ENCODE measurements at regions not wholly inside any gene's neighbourhood (a gene's known extent, or its start where the extent isn't known, plus 50 kb on each side); places are given as distances from the start of the nearest gene placed in this dataset.

- DNase-seq (ENCODE audit: low read depth, low spot score), result no peak
Measured at GRCh38 chr9:99326917-99327189, 104.8 kb downstream of the SEC61B start.

- no peak for DNase-seq (ENCODE audit: low read depth, low spot score)
Measured at GRCh38 chr9:99327667-99328066, 105.6 kb downstream of the SEC61B start.

- no peak for DNase-seq (ENCODE audit: low read depth, low spot score)
Measured at GRCh38 chr9:99335280-99335679, 113.2 kb downstream of the SEC61B start.

GRCh38 chr9:99336005-99336404, 113.9 kb downstream of the SEC61B start:
- DNase-seq (ENCODE audit: low read depth, low spot score), result no peak

GRCh38 chr9:99336531-99336930, 114.4 kb downstream of the SEC61B start:
- no peak for DNase-seq (ENCODE audit: low read depth, low spot score)

GRCh38 chr9:99340281-99340680, 118.2 kb downstream of the SEC61B start:
- no peak for DNase-seq (ENCODE audit: low read depth, low spot score)

- no peak for DNase-seq (ENCODE audit: low read depth, low spot score)
Measured at GRCh38 chr9:99341686-99342085, 119.6 kb downstream of the SEC61B start.

- DNase-seq (ENCODE audit: low read depth, low spot score), result no peak
Measured at GRCh38 chr9:99345451-99345850, 123.4 kb downstream of the SEC61B start.

GRCh38 chr9:99345942-99346341, 123.9 kb downstream of the SEC61B start:
- DNase-seq (ENCODE audit: low read depth, low spot score), result no peak

- DNase-seq (ENCODE audit: low read depth, low spot score), result no peak
Measured at GRCh38 chr9:99347568-99347967, 125.5 kb downstream of the SEC61B start.

GRCh38 chr9:99348289-99348688, 126.2 kb downstream of the SEC61B start:
- no peak for DNase-seq (ENCODE audit: low read depth, low spot score)

- DNase-seq (ENCODE audit: low read depth, low spot score), result no peak
Measured at GRCh38 chr9:99349870-99350269, 127.8 kb downstream of the SEC61B start.

GRCh38 chr9:99350461-99350860, 128.4 kb downstream of the SEC61B start:
- DNase-seq (ENCODE audit: low read depth, low spot score), result no peak

GRCh38 chr9:99351647-99352046, 129.6 kb downstream of the SEC61B start:
- DNase-seq (ENCODE audit: low read depth, low spot score), result no peak

GRCh38 chr9:99352826-99353225, 130.7 kb downstream of the SEC61B start:
- no peak for DNase-seq (ENCODE audit: low read depth, low spot score)

GRCh38 chr9:99353408-99353807, 131.3 kb downstream of the SEC61B start:
- no peak for DNase-seq (ENCODE audit: low read depth, low spot score)

- DNase-seq (ENCODE audit: low read depth, low spot score), result no peak
Measured at GRCh38 chr9:99354104-99354503, 132.0 kb downstream of the SEC61B start.

GRCh38 chr9:99356512-99356971, 134.5 kb downstream of the SEC61B start:
- DNase-seq (ENCODE audit: low read depth, low spot score), result no peak

- no peak for DNase-seq (ENCODE audit: low read depth, low spot score)
Measured at GRCh38 chr9:99357575-99357974, 135.5 kb downstream of the SEC61B start.

GRCh38 chr9:99358668-99359067, 136.6 kb downstream of the SEC61B start:
- DNase-seq (ENCODE audit: low read depth, low spot score), result no peak

- DNase-seq (ENCODE audit: low read depth, low spot score), result no peak
Measured at GRCh38 chr9:99359336-99359735, 137.3 kb downstream of the SEC61B start.

- DNase-seq (ENCODE audit: low read depth, low spot score), result no peak
Measured at GRCh38 chr9:99360026-99360425, 137.9 kb downstream of the SEC61B start.

GRCh38 chr9:99361817-99362216, 139.7 kb downstream of the SEC61B start:
- DNase-seq (ENCODE audit: low read depth, low spot score), result no peak

GRCh38 chr9:99362321-99362720, 140.2 kb downstream of the SEC61B start:
- DNase-seq (ENCODE audit: low read depth, low spot score), result no peak

GRCh38 chr9:99363509-99363908, 141.4 kb downstream of the SEC61B start:
- DNase-seq (ENCODE audit: low read depth, low spot score), result no peak

Data from iPS DF 19.7 (cell line).